Ishikawa (cell line): ENCODE measurements at regions not wholly inside any gene's neighbourhood (a gene's known extent, or its start where the extent isn't known, plus 50 kb on each side); places are given as distances from the start of the nearest gene placed in this dataset.

Experiments
- EP300 ChIP-seq: IDR thresholded peaks from 2 replicates; pipeline ENCODE4 v1.6.1; 2012; ENCODE audit warnings: borderline replicate concordance
- YY1 ChIP-seq: IDR thresholded peaks from 2 replicates; pipeline ENCODE4 v1.6.1; 2012; ENCODE audit warnings: low read depth
- ZBTB7A ChIP-seq: IDR thresholded peaks from 2 replicates; pipeline ENCODE4 v1.6.1; 2012; ENCODE audit warnings: low read depth

- no peak for TF ChIP-seq EP300
- TF ChIP-seq ZBTB7A, result no peak
- no peak for TF ChIP-seq YY1
Observed at GRCh38 chr3:102161384-102162006, 273.3 kb upstream of the ZPLD1 start.
